ENCODE measurements at regions not wholly inside any gene's neighbourhood (a gene's known extent, or its start where the extent isn't known, plus 50 kb on each side); places are given as distances from the start of the nearest gene placed in this dataset.

DNA sequence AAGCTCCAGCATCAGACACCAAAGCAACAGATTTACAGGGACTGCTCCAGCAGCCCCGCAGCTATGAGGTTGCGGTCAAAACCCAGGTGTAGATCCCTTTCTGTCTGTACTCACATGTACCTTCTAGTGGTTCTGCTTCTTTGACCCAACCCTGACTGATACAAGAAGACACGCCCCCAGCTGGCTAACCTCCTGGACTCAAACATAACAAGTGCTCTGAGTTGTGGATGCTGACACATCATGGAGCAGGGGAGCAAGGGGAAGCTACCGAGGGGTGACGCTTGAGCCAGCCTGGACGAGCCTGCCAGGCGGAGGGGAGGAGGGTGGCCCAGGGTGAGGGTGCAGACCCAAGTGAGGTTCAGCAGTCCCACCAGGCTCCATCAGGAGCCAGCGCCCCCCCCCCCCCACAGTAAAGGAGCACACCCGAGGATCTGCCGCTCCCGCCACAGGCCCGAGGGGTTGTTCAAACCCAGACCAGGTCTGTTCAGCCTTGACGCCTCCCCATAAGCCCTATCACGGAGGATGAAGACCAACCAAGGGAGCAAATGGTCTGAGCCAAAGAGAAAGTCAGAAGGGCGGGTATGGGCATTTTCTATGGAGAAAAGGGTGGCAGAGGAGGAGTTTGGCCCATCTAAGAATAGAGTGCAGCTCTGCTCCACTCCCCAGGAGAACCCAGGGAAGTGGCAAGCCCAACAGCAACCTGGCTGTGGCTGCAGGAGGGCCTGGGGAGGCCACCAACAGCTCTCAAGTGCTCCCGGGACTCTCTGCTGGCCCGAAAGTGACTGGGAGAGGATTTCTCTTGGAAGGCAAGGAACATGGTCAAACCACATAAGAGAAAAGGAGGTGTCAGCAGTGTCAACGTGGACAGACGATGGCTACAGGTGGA lies 229.4 kb downstream of the BCL11B start:
- intact Hi-C loops (cut with DNase I): no loop called here
- DNase-seq (ENCODE audit: low spot score): no peak

DNA sequence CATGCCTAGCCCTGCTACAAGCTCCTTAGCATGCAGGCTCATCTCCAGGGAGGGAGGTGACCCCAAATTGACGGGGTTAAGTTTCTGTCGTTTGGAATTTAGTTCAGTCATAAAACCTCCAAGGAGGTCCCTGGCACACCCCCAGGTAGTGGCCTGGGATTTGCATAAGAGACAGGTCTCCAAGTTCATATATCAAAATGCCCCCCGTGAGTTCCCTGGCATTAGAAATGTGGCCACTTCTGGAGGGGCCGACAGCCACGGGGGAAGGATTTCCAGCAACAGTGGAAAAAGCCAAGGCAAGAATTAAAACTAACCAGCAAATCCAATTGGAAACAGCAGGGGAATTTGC lies 228.8 kb downstream of the BCL11B start:
- intact Hi-C loops (cut with DNase I): no loop called here
- no peak for DNase-seq (ENCODE audit: low spot score)

DNA sequence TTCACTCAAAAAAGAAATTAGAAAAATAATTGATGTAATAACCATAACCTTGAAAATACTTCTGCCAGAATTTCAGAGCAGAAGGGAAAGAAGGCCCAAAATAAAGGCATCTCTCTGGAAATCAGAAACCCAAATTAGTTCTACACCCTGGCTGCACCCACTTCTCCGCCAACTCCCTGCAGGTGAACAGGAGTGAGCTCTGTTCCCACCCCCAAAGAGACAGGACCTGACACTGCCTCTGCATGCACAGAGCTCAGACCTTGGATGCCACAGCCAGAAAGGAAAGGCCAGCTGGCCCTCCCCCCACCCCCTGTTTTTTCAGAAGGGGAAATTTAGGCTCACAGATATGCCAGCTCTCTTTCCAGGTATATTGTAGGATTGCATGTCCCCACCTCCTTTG lies 228.2 kb downstream of the BCL11B start:
- DNase-seq (ENCODE audit: low spot score): no peak
- intact Hi-C loops (cut with DNase I): no loop called here

DNA sequence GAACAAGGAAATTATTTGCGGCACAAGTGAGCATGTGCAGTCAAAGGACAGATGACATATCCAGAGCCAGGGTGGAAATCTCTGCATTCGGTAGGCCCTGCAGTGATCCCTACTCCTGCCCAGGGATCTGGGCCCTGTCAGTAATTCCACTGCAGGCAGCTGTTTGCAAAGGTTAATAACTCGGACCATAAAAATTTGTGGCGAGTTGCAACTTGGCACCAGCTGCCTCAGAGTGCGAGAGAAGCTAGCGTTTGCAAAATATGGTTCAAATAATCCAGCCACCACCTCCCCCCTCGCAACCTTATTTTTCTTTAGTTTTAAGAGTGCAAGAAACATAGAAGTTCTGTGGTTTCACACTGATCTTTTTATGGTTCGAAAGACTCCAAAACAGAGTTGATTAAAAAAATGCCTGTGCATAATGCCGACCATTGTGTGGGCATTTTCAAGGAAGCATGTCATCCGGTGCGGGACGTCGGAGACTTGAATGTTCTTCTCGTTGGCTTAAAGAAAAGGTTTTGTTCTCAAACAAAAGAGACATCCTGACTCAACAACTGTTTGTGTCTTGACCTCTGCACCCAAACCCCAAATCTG lies 224.5 kb downstream of the BCL11B start:
- no peak for DNase-seq (ENCODE audit: low spot score)
- intact Hi-C loops (cut with DNase I): loop anchor here in 1 of 2 donors (5.0 kb wide), 1 partner anchor 245 kb away; no protein-coding TSS in a partner anchor

DNA sequence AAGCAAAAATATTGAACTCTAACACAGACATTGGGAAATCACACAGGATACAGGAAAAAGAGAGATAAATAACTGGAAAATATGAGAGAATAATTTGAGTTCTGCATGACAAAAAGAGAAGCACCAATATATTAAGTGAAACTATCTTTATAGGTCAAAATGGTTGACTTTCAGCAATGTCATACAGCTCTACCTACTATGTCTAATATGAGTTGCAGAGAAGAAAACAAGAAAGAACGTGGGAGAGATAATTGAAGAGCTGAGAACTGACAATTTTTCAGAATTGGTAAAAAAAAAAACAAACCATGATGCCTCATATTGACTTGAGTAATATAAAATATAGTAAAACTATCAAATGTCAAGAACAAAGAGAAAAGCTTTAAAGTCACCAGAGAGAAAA lies 221.7 kb downstream of the BCL11B start:
- intact Hi-C loops (cut with DNase I): no loop called here
- no peak for DNase-seq (ENCODE audit: low spot score)

DNA sequence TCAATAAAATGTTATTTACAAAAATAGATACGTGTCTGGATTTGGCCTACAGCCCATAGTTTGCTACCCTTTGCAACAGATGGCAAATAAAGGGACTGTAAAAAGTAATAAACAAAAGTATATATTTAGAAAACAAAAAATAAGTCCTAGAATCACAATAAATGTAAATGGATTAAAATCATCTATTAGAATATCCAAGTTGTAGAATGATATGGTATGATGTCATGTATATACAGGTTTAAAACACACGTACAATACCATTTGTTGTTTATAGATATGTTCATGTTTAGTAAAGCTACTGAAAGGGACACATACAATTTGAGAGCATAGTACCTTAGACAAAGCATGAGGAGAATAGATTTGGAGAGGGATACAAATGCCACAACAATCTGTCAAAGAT lies 219.5 kb downstream of the BCL11B start:
- no peak for DNase-seq (ENCODE audit: low spot score)

DNA sequence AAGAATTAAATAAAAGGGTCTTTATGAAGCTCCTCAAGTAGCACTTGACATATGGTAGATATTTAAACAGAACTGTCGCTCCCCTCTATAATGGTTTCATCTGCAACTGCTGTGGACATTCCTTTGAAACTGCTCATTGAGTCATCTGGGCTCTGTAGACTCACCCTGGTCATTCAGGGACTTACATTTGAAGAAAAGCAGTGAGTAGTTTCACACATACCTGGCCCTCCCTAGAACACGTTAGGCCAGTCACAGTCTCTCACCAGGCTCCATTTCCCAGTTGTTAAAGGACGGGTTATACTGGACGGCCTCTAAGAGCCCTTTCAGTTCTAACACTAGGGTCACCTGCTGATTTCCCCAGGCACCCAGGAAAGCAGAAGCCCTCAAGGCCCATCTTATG lies 217.0 kb downstream of the BCL11B start:
- intact Hi-C loops (cut with DNase I): no loop called here
- no peak for DNase-seq (ENCODE audit: low spot score)

More for the DNA sequence above, 219.5 kb downstream of the BCL11B start:
- intact Hi-C loops (cut with DNase I): no loop called here

DNA sequence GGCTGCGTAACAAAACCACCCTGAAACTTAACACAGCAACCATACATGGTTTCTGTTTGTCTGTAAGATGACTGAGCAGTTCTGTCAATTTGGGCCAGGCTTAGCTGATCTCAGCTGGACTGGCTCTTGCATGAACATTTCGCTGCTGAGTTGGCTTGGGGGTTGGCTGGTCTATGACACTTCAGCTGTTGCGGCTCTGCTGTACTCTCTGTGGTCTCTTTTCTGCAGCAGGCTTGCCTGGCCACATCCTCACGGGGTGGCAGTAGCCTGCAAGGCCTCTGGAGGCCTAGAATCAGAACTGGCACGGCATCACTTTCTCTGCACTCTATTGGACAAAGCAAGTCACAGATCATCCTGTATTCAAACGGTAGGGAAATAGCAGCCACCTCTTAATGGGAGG lies 216.2 kb downstream of the BCL11B start:
- intact Hi-C loops (cut with DNase I): no loop called here
- no peak for DNase-seq (ENCODE audit: low spot score)

DNA sequence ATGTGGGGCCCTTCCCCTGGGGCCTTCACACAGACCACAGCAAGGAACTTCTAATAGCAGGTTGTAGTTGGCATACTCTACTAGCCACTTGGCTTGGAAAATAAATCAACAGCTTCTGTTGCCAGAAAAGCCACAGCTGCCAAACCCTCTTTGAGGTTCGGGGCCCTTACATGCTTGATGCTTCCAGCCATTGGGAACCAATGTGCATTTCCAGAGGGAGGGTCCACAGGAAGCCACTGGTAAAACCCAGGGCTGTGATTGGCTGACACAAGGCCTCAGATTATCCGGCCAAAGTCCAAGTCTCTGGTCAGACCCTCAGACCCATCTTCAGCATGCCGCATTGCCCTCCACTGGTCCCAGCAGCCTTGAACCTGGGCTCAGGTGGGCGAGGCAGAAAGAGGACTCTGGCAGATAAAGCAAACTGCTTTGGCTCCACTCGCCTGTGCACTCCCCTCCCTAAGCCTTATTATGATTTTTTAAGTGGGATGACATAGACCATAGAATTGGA lies 214.4 kb downstream of the BCL11B start:
- intact Hi-C loops (cut with DNase I): no loop called here
- DNase-seq (ENCODE audit: low spot score): peak; percentile 64

DNA sequence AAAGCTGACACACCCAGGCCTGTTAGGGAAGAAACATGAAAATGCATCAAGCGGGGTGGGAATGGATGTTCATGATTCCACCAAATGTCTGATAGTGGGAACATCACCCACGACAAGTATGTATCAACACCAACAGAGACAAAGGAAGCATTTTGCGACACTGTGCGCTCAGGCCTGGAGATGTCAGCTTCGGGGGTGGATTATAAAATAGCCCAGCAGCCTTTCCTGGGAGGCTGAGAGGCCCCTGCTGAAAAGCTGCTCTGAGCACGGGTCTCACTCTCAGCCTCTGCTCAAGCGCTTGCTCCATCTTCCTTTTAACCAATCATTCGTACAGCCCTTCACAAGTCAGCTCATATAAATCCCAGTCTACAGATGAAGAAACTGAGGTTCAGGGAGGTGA lies 213.5 kb downstream of the BCL11B start:
- intact Hi-C loops (cut with DNase I): no loop called here
- no peak for DNase-seq (ENCODE audit: low spot score)

GRCh38 chr14:99062216-99062615 lies 209.8 kb downstream of the BCL11B start:
- intact Hi-C loops (cut with DNase I): no loop called here
- DNase-seq (ENCODE audit: low spot score): no peak

DNA sequence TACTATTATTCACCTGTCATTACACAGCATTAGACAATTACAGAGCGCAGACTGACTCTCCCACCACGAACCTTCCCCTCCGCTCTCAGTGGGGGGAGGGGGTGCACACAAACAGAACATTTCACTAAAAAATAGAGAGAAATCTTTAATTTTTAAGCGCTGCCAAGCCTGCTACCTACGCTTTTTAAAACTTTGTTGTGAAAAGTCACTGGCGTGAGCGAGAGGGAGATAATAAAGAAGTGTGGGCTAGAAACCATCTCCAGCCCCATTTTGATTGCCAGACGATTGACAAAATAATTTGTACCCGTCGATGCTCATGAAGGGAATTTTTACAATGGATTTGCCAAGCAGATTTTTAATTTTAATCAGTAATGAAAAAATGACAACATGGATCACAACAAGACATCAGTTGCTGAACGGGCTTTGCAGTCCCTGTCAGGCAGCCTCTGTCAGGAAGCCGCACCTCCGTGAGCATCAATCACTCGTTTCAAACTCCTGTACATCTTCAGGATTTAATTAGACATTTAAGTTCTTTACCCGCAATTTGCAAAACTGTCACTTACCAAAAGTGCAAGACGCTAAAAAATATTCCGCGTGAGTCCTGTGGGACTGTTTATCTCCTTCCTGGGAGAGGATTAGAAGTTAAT lies 209.1 kb downstream of the BCL11B start:
- no peak for DNase-seq (ENCODE audit: low spot score)
- intact Hi-C loops (cut with DNase I): no loop called here

DNA sequence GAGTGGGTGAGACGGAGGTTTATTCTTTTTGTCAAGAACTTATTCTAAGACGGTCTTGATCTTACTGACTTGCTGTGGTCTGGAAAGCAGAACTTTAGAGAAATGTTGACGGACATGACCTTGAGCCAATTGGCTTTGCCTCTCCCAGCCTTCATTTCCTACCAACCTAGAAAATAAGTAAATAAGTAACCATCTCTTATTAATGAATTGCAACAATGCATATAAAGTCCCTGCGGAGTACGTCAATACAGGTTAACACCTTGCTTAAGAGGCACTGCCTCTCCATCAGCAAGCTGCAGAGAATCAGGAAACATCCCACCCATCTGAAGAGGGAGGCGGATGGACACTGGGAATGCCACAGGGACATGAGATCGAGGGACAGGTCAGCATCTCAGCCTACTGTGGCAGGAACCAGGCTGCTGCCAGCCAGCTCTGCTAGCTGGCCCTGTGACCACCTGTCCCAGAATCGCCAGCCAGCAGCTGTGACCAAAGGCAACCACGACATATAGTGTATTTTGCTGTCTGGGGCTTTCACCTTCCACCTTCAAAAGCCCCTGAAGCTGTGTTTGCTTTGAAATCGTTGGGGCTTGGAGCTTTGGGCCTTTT lies 208.3 kb downstream of the BCL11B start:
- DNase-seq (ENCODE audit: low spot score): no peak
- intact Hi-C loops (cut with DNase I): no loop called here

GRCh38 chr14:99064262-99064954 lies 207.6 kb downstream of the BCL11B start:
- intact Hi-C loops (cut with DNase I): no loop called here
- no peak for DNase-seq (ENCODE audit: low spot score)

DNA sequence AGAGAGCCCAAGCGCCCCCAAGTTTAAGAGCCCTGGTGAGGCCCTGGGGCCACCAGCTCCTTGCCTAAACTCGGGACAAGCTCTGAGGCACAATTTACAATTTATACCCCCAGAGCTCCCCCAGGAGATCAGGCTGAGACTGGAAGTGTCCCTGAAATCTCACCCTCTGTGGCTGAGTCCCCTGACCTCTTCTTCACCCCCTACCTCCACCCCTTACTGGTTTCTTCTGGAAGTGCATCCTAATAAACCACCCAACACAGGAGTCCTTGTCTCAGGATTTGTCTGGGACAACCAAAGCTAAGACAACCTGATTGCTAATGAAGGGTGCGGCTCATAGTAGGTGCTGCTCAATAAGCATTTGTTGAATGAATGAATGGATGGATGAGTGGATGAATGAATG lies 206.4 kb downstream of the BCL11B start:
- DNase-seq (ENCODE audit: low spot score): no peak
- intact Hi-C loops (cut with DNase I): no loop called here

DNA sequence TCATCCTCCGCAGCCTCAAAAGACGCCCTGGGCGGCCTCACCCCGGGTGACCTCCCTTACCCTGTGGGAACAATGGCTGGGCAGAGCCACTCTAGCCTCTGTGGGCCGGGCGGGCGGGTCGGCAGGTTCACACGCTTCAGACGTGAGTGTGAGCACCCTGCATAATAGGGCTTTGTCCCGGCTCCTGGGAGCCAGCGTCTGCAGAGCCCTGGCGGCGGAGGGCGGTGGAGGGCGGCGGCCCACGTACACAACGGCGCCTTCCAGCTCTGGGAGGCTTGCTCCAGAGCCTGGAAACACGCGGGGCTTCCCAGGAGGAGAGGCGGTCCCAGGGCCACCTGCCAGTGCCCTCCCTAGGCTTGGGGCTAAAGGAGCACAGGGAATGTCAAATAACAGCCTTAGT lies 205.6 kb downstream of the BCL11B start:
- peak; percentile 64 for DNase-seq (ENCODE audit: low spot score)
- intact Hi-C loops (cut with DNase I): no loop called here

- peak; percentile 54 for DNase-seq (ENCODE audit: low spot score)
- intact Hi-C loops (cut with DNase I): no loop called here
These were observed 204.7 kb downstream of the BCL11B start for GRCh38 chr14:99067141-99067920.

- DNase-seq (ENCODE audit: low spot score): peak; percentile 57
- intact Hi-C loops (cut with DNase I): no loop called here
These were observed 204.1 kb downstream of the BCL11B start for GRCh38 chr14:99067927-99068326.

DNA sequence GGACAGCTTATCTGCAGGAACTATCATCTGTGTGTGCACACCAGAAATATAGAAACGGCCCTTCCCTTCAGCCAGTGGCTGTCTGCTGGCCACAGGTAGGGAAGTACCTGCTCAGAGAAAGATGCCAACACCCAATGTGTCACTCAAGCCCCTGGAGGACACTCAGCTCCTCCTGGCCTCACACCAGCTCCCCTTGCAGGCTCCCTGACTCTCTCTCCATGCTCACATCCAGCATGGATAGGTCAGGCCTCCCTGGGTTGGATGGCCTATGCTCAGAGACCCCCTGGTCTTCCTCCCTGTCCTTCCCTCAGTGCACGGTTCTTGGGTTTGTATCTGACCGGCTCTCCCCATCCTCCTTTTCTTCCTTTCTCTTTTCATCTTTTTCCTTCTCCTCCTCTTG lies 202.1 kb downstream of the BCL11B start:
- DNase-seq (ENCODE audit: low spot score): no peak
- intact Hi-C loops (cut with DNase I): no loop called here
